ENCODE measurements at regions not wholly inside any gene's neighbourhood (a gene's known extent, or its start where the extent isn't known, plus 50 kb on each side); places are given as distances from the start of the nearest gene placed in this dataset.

DNA sequence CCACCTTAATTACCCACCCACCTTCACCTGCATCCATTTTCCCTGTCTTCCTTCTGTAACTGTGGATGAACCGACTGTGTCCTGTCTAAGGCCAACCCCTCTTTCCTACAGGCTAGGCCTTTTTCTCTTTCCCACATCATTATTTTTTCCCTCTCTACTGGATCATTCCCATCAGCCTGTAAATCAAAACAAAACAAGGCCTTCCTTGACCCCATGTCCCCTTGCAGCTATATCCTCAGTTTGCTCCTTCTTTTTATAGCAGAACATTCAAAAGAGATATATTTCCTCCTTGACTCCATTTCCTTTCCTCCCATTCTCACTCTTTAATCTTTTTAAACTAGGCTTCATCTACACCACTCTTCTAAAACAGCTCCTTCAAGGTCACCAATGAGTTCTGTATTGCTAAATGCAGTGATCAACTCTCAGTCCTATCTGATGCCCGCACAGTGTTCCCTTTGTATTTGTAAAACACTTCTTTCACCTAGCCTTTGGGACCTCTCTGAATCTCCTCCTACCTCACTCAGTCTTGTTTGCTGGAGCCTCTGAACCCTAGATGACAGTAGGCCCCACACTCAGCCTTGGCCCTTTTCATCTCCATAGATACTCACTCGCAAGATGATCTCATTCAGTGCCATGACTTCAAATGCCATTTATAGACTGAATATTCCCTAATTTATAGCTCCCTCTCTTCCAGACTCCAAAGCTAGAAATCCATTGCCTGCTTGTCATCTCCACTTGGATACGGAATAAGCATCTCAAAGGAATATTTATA is 55.7 kb downstream of the CXCR4 start:
- TF ChIP-seq NR2C2 (IDR thresholded peaks at IDR 0.05; ENCODE audit: borderline replicate concordance, control insufficient read depth, insufficient read length, low read depth): no peak
- no peak for TF ChIP-seq FOXM1 (IDR thresholded peaks at IDR 0.05; ENCODE audit: low read depth, low read length)
- no peak for TF ChIP-seq POLR2A (IDR thresholded peaks at IDR 0.05; ENCODE audit: low read depth, low read length)
- TF ChIP-seq ELK1 (IDR thresholded peaks at IDR 0.05; ENCODE audit: low read depth, low read length): no peak
